Trophoblast cell (in vitro differentiated cells and primary cell): ENCODE measurements at regions not wholly inside any gene's neighbourhood (a gene's known extent, or its start where the extent isn't known, plus 50 kb on each side); places are given as distances from the start of the nearest gene placed in this dataset.

Source experiments
- DNase-seq, 2 donors: peaks; one replicate each; pipeline ENCODE4 v3.0.0-alpha.2; 2016
- H2AFZ ChIP-seq: 2 replicates; pipeline ENCODE4 v1.6.1; 2013; ENCODE audit warnings: low read length, moderate library complexity, mild to moderate bottlenecking; ENCODE audit not compliant: insufficient read depth, poor library complexity
- H2AK5ac ChIP-seq: 2 replicates; pipeline ENCODE4 v1.6.1; 2013; ENCODE audit warnings: mild to moderate bottlenecking, low read length
- H2BK120ac ChIP-seq: 2 replicates; pipeline ENCODE4 v1.6.1; 2013; ENCODE audit warnings: low read length, mild to moderate bottlenecking, moderate library complexity; ENCODE audit not compliant: insufficient read depth, poor library complexity
- H2BK12ac ChIP-seq: 2 replicates; pipeline ENCODE4 v1.6.1; 2013; ENCODE audit warnings: mild to moderate bottlenecking, low read length, moderate library complexity
- H2BK5ac ChIP-seq: 2 replicates; pipeline ENCODE4 v1.6.1; 2013; ENCODE audit warnings: low read length, low read depth, moderate library complexity, mild to moderate bottlenecking; ENCODE audit not compliant: poor library complexity
- H3K14ac ChIP-seq: 2 replicates; pipeline ENCODE4 v1.6.1; 2013; ENCODE audit warnings: mild to moderate bottlenecking, low read length
- H3K18ac ChIP-seq: 2 replicates; pipeline ENCODE4 v1.6.1; 2013; ENCODE audit warnings: mild to moderate bottlenecking, low read length
- H3K23ac ChIP-seq: 2 replicates; pipeline ENCODE4 v1.6.1; 2013; ENCODE audit warnings: low read length
- H3K27ac ChIP-seq: 2 replicates; pipeline ENCODE4 v1.5.1; 2013; ENCODE audit warnings: low read depth, mild to moderate bottlenecking, inconsistent platforms, low read length, moderate library complexity
- H3K27me3 ChIP-seq: 2 replicates; pipeline ENCODE4 v1.6.1; 2013; ENCODE audit warnings: inconsistent platforms, mild to moderate bottlenecking, low read length, moderate library complexity; ENCODE audit not compliant: insufficient read depth
- H3K36me3 ChIP-seq, 2 experiments: 1 replicate in 1 of 2; 2 replicates in 1 of 2; pipeline ENCODE4 v1.6.1; 2013; ENCODE audit warnings: low read length in 2 of 2, mild to moderate bottlenecking in 2 of 2, moderate library complexity in 1 of 2; ENCODE audit not compliant: insufficient read depth in 2 of 2, control insufficient read depth in 1 of 2
- H3K4ac ChIP-seq: 2 replicates; pipeline ENCODE4 v1.6.1; 2013; ENCODE audit warnings: low read depth, mild to moderate bottlenecking, low read length, moderate library complexity
- H3K4me1 ChIP-seq, 2 experiments: 1 replicate in 1 of 2; 2 replicates in 1 of 2; pipeline ENCODE4 v1.6.1; 2013; ENCODE audit warnings: low read length in 2 of 2, mild to moderate bottlenecking in 2 of 2, moderate library complexity in 1 of 2; ENCODE audit not compliant: insufficient read depth in 2 of 2, control insufficient read depth in 1 of 2
- H3K4me2 ChIP-seq: 2 replicates; pipeline ENCODE4 v1.6.1; 2013; ENCODE audit warnings: inconsistent platforms, mild to moderate bottlenecking, low read length, moderate library complexity
- H3K4me3 ChIP-seq: 2 replicates; pipeline ENCODE4 v1.5.1; 2013; ENCODE audit warnings: mild to moderate bottlenecking, low read depth, low read length, inconsistent platforms
- H3K79me1 ChIP-seq: one replicate; pipeline ENCODE4 v1.6.1; 2013; ENCODE audit warnings: low read length
- H3K79me2 ChIP-seq: 2 replicates; pipeline ENCODE4 v1.6.1; 2013; ENCODE audit warnings: low read length, mild to moderate bottlenecking; ENCODE audit not compliant: control insufficient read depth, insufficient read depth, poor library complexity
- H3K9ac ChIP-seq: 2 replicates; pipeline ENCODE4 v1.6.1; 2013; ENCODE audit warnings: mild to moderate bottlenecking, low read length
- H3K9me3 ChIP-seq: 2 replicates; pipeline ENCODE4 v1.6.1; 2013; ENCODE audit warnings: low read depth, mild to moderate bottlenecking, control low read depth, inconsistent platforms, low read length; ENCODE audit not compliant: insufficient read depth
- H4K12ac ChIP-seq: 2 replicates; pipeline ENCODE4 v1.6.1; 2013; ENCODE audit warnings: low read depth, mild to moderate bottlenecking, low read length, moderate library complexity
- H4K8ac ChIP-seq: 2 replicates; pipeline ENCODE4 v1.6.1; 2013; ENCODE audit warnings: low read depth, mild to moderate bottlenecking, low read length, moderate library complexity
- H4K91ac ChIP-seq: one replicate; pipeline ENCODE4 v1.6.1; 2013; ENCODE audit warnings: low read depth, mild to moderate bottlenecking, low read length, moderate library complexity
- WGBS: extraction: QIAGEN DNeasy Blood & Tissue Kit; methylation state at CpG from one replicate; pipeline ENCODE4 v1.1.7; 2013; ENCODE audit warnings: missing lambda C conversion rate; ENCODE audit not compliant: insufficient read length, insufficient coverage; ENCODE audit errors: extremely low coverage; 5-methylcytosine and 5-hydroxymethylcytosine counted together

GRCh38 chr13:105735281-105735680, 800.2 kb downstream of the EFNB2 start:
- H2BK5ac ChIP-seq = no peak overlapping the region
- no peak overlapping the region for H2AFZ ChIP-seq
- H3K79me2 ChIP-seq = no peaks in the 10 kb centered on the region
- no peak for DNase-seq
- no peak overlapping the region for H4K12ac ChIP-seq
- H3K4ac ChIP-seq = no peak overlapping the region
- no peak overlapping the region for H3K9ac ChIP-seq
- no peaks in the 10 kb centered on the region for H3K79me1 ChIP-seq
- H3K4me3 ChIP-seq = no peak overlapping the region
- no peak overlapping the region for H3K23ac ChIP-seq
- H4K8ac ChIP-seq = no peak overlapping the region
- no peaks in the 10 kb centered on the region for H3K9me3 ChIP-seq
- no CpG with 5 or more reads among the region's 1 CpG for WGBS
- no peak overlapping the region for H2AK5ac ChIP-seq
- H3K27ac ChIP-seq = no peak overlapping the region
- no peak overlapping the region for H4K91ac ChIP-seq
- H2BK120ac ChIP-seq = no peak overlapping the region
- H3K4me2 ChIP-seq = no peak overlapping the region
- H3K14ac ChIP-seq = no peak overlapping the region
- H3K18ac ChIP-seq = no peak overlapping the region
- H3K4me1 ChIP-seq = no peaks in the 10 kb centered on the region
- no peaks in the 10 kb centered on the region for H3K27me3 ChIP-seq
- no peaks in the 10 kb centered on the region for H3K36me3 ChIP-seq
- H2BK12ac ChIP-seq = no peak overlapping the region

DNA sequence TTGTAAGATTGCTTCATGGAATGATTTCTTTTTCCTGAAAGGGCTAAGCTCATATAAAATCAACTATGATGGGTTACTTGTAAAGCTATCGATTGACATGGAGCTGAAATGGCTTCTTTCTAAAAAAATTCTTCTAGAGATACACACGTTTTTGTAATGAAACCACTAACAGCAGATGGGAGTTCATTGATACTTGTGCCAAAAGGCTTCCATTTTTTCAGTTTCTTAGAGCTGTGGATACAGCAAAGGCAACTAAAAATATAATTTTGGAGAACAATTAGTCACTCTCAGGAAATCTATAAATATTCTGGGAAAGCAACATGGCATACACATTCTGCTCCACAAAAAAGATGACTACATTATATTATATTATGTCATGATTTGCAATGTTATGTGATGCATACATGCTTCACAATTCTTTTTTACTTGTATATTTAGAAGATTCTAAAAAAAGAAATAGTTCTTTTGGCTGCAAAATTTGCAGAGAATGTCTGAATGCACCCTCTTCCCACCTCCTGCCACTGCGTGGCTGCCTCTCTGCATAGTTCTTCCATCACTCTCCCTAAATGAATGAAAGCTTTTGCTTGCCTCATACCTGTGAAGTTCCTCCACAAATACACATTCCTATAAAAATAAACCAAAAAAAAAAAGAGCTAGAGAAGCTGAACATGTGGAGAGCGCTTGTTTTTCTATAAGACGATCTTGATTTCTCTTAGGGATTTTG, 802.5 kb downstream of the EFNB2 start:
- no CpG with 5 or more reads among the region's 5 CpGs for WGBS
- Histone ChIP-seq H3K18ac (no peak overlapping the region), H3K4me3 (no peak overlapping the region), H2BK12ac (no peak overlapping the region), H3K4me2 (no peak overlapping the region), H2AFZ (no peak overlapping the region), H3K36me3 (no peaks in the 10 kb centered on the region), H3K79me1 (no peaks in the 10 kb centered on the region), H3K9me3 (no peaks in the 10 kb centered on the region), H4K12ac (no peak overlapping the region), H3K27me3 (no peaks in the 10 kb centered on the region), H3K4me1 (no peaks in the 10 kb centered on the region), H3K9ac (no peak overlapping the region), H3K79me2 (no peaks in the 10 kb centered on the region), H2AK5ac (no peak overlapping the region), H2BK120ac (no peak overlapping the region), H3K14ac (no peak overlapping the region), H3K27ac (no peak overlapping the region), H4K91ac (no peak overlapping the region), H3K4ac (no peak overlapping the region), H3K23ac (no peak overlapping the region), H4K8ac (no peak overlapping the region), H2BK5ac (no peak overlapping the region)
- DNase-seq = no peak

- Histone ChIP-seq H3K18ac (no peak overlapping the region), H3K27me3 (no peaks in the 10 kb centered on the region), H4K12ac (no peak overlapping the region), H3K4me3 (no peak overlapping the region), H2BK5ac (no peak overlapping the region), H3K36me3 (no peaks in the 10 kb centered on the region), H4K8ac (no peak overlapping the region), H3K9me3 (no peaks in the 10 kb centered on the region), H3K23ac (no peak overlapping the region), H3K27ac (no peak overlapping the region), H3K4me2 (no peak overlapping the region), H2BK12ac (no peak overlapping the region), H2AK5ac (no peak overlapping the region), H3K79me2 (no peaks in the 10 kb centered on the region), H4K91ac (no peak overlapping the region), H2AFZ (no peak overlapping the region), H3K9ac (no peak overlapping the region), H3K79me1 (no peaks in the 10 kb centered on the region), H3K4ac (no peak overlapping the region), H3K14ac (no peak overlapping the region), H3K4me1 (no peaks in the 10 kb centered on the region), H2BK120ac (no peak overlapping the region)
- no CpG with 5 or more reads among the region's 8 CpGs for WGBS
- no peak for DNase-seq
These were observed 809.6 kb downstream of the EFNB2 start for GRCh38 chr13:105725887-105726286.

DNA sequence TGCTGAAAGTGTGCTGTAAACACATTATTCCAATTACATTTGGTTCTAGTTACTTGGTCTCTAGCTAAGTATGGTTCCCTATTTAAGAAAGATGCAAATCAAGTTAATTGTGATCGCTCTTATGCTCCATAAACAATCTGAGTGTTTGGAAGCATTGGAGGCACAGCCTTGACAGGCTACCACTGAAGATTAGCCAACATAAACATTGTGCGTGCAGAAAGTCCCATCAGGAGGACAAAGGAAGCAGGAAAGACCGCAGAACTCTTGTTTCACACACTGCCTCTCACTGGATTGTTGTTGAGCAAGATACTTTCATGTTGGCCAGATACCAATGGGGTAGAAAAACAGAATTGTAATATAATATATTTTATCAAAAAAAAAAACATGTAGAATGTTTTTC, 814.4 kb downstream of the EFNB2 start:
- Histone ChIP-seq H3K79me1 (no peaks in the 10 kb centered on the region), H3K36me3 (no peaks in the 10 kb centered on the region), H3K14ac (no peak overlapping the region), H3K4me2 (no peak overlapping the region), H3K18ac (no peak overlapping the region), H4K12ac (no peak overlapping the region), H3K9ac (no peak overlapping the region), H4K91ac (no peak overlapping the region), H2AFZ (no peak overlapping the region), H2BK120ac (no peak overlapping the region), H2AK5ac (no peak overlapping the region), H3K4me1 (no peaks in the 10 kb centered on the region), H3K27ac (no peak overlapping the region), H3K4me3 (no peak overlapping the region), H3K27me3 (no peaks in the 10 kb centered on the region), H3K9me3 (no peaks in the 10 kb centered on the region), H3K79me2 (no peaks in the 10 kb centered on the region), H4K8ac (no peak overlapping the region), H2BK12ac (no peak overlapping the region), H3K23ac (no peak overlapping the region), H3K4ac (no peak overlapping the region), H2BK5ac (no peak overlapping the region)
- DNase-seq = no peak
- no CpG with 5 or more reads among the region's 3 CpGs for WGBS
